GM18517 (cell line): ENCODE measurements at regions not wholly inside any gene's neighbourhood (a gene's known extent, or its start where the extent isn't known, plus 50 kb on each side); places are given as distances from the start of the nearest gene placed in this dataset.
A peak's percentile ranks its signal among the peaks of the same experiment; 100 is the strongest.
"Not testable (repeated sequence)": the region's sequence is repeated elsewhere in the genome, so short reads cannot be mapped to it uniquely, and the experiment has no call there.

Experiments used
- ATAC-seq: cut with Tn5 transposase; IDR thresholded peaks from one replicate; pipeline ENCODE4 v1.9.1; 2021; ENCODE audit warnings: mild to moderate bottlenecking, moderate library complexity; ENCODE audit not compliant: unreplicated experiment

GRCh38 chr15:31217566-31218270 lies 108.9 kb upstream of the KLF13 start:
- no peak for ATAC-seq

DNA sequence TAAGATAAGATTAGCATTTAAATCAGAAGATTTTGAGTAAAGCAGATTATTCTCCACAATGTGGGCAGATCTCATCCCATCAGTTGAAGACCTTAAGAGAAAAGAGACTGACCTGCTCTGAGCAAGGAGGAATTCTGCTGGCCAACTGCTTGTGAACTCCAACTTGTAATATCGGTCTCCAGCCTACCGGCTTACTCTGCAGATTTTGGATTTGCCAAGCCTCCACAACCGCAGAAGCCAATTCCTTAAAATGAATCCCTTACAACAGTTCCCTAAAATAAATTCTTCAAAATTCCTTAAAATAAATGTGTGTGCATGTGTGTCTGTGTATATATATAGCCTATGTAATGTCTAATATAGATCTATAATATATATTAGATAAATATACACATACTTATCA lies 107.4 kb upstream of the KLF13 start:
- no peak for ATAC-seq

- ATAC-seq, result no peak
Observed at GRCh38 chr15:31221936-31222515, 104.6 kb upstream of the KLF13 start.

GRCh38 chr15:31222773-31223341 lies 103.8 kb upstream of the KLF13 start:
- no peak for ATAC-seq

GRCh38 chr15:31223478-31224350 lies 102.9 kb upstream of the KLF13 start:
- ATAC-seq, result no peak

DNA sequence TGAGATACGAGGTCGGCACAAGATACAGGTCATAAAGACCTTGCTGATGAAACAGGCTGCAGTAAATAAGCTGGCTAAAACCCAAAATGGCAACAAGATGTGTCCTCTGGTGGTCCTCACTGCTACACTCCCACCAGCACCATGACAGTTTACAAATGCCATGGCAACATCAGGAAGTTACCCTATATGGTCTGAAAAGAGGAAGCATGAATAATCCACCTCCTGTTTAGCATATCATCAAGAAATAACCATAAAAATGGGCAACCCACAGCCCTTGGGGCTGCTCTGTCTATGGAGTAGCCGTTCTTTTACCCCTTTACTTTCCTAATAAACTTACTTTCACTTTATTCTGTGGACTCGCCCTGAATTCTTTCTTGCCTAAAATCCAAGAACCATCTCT lies 102.0 kb upstream of the KLF13 start:
- ATAC-seq, result not testable (repeated sequence)

GRCh38 chr15:31225356-31225955 lies 101.2 kb upstream of the KLF13 start:
- ATAC-seq, result no peak

DNA sequence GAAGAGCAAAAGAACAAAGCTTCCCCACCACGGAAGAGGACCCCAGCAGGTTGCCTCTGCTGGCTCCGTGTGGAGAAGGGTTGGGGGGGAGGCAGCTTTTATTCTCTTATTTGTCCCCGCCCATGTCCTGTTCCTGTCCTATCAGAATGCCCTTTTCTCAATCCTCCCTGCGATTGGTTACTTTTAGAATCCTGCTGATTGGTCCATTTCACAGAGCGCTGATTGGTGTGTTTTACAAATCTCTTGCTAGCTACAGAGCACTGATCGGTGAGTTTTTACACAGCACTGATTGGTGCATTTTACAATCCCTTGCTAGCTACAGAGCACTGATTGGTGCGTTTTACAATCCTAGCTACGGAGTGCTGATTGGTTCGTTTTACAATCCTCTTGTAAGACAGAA lies 100.6 kb upstream of the KLF13 start:
- no peak for ATAC-seq

DNA sequence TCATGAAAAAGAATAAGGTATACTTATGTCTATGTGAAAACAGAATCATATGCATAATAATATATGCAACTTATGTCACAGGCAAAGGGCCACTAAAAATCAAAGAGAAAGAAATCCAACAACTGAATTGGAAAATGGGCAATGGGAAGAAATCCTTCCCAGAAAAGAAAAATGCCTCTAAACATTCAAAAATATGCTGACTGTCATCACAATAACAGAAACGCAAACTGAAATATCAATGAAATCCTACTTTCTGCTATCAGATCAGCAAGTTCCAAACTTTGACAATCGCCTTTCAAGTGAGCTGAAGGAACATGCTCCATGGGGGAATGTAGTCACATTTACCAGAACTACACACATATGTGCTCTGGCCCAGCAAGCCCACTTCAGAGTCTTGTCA lies 99.4 kb upstream of the KLF13 start:
- ATAC-seq, result no peak

GRCh38 chr15:31228011-31228484 lies 98.6 kb upstream of the KLF13 start:
- ATAC-seq, result no peak

DNA sequence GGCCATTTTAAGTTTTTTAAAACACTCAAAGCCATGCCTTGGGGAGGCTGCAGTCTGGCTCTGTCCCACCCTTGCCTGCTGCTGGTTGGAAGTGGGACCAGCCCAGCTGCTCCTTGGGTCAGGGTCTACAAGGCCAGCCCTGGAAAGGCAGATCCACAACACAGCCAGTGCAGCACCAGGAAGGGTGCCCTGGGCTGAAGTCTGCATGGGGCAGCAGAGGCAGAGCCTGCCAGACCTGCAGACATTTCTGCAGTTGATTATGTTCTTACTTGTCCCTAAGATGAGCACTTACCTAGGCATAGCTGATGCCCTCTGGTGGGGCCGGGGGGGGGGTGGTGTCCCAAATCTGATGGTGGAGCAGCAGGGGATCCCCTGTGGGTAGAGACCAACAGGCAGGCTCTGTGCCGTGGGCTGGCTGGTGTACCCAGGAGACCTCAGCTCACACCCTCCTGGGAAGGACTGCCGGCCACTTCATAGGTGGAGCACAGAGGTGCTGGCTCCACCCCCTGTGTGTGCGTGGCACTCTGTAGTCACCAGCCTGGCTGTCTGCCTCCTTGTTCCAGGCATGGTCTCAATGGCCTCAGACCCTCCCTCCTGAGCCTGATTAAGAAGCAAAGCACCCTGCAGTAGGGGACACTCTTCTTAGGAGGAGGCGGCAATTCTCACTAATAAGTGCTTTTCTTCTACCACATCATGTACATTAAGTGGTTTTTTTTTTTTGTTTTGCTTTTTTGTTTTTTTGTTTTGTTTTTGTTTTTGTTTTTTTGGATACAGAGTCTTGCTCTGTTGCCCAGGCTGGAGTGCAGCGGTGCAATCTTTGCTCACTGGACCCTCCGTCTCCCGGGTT lies 97.4 kb upstream of the KLF13 start:
- peak; percentile 57 for ATAC-seq

GRCh38 chr15:31230630-31231485 lies 95.8 kb upstream of the KLF13 start:
- peak; percentile 86 for ATAC-seq

- no peak for ATAC-seq
Observed at GRCh38 chr15:31234815-31235214, 91.8 kb upstream of the KLF13 start.

GRCh38 chr15:31235311-31236183 lies 91.1 kb upstream of the KLF13 start:
- ATAC-seq, result peak; percentile 26

GRCh38 chr15:31236184-31237042 lies 90.2 kb upstream of the KLF13 start:
- peak; percentile 57 for ATAC-seq

DNA sequence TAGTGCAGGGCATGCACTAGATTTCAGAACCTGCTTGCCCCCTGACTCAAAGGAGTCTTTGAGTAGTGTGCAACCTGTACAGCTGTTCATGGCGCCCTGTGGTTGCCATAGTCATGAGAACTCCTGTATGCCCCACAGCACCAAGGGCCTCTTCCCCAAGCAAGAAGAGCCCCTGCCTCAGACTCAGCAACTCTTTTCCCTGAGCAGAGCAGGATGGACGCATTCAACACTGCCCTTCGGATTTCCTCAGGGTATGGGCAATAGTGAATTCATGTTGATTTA lies 89.7 kb upstream of the KLF13 start:
- ATAC-seq, result no peak

DNA sequence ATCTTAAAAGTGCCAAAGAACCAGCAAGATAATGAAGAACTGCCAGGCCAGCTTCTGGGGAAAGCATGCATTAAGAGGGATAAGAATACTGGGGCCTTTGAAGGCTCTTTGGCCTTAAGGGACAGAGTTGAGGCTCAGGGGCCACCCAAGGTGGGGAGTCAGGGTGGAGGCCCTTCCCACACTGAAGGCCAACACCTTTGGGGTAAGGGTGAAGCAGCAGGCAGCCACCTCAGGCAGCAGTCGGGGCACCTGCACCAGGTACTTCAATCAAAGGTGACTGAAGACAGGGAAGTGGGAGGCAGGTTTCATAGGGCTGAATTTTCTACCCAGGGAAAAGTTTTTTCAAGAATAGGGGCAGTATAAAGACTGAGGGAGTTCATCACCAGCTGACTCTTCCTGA lies 87.7 kb upstream of the KLF13 start:
- ATAC-seq, result no peak

DNA sequence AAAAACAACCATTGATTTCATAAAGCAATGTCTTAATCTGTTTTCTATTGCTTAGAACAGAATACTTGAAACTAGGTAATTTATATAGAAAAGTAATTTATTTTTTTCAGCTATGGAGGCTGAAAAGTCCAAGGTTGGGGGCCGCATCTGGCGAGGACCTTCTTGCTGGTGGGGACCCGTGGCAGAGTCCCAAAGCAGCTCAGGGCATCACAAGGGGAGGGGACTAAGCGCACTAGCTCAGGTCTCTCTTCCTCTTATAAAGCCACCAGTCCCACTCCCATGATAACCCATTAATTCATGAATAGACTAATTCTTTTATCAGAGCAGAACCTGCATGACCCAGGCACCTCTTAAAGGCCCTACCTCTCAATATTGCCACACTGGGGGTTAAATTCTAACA lies 87.2 kb upstream of the KLF13 start:
- ATAC-seq, result no peak
